CD4-positive, alpha-beta T cell (primary cell): ENCODE measurements at regions not wholly inside any gene's neighbourhood (a gene's known extent, or its start where the extent isn't known, plus 50 kb on each side); places are given as distances from the start of the nearest gene placed in this dataset.

Experiments used
- ATAC-seq: fragments of 200-7000 bp; cut with Tn5 transposase; one replicate; pipeline ENCODE4 v1.10.0; 2022; ENCODE audit warnings: mild to moderate bottlenecking; ENCODE audit not compliant: poor library complexity
- CTCF ChIA-PET: fragments of 350-600 bp; sonication (Branson Sonifier 250); formaldehyde crosslinking; loops from one replicate; lab custom pipeline; 2021; ENCODE audit warnings: antibody characterized with exemption, inconsistent platforms; lab: Charles Lee
- POLR2A ChIA-PET: fragments of 350-600 bp; sonication (Branson Sonifier 250); formaldehyde crosslinking; loops from one replicate; lab custom pipeline; 2021; ENCODE audit warnings: antibody characterized with exemption, inconsistent platforms; lab: Charles Lee
- DNase-seq, 14 experiments: peaks; one replicate each; pipeline ENCODE4 v3.0.0-alpha.2; 2013 to 2020; ENCODE audit warnings: mixed read lengths in 2 of 14
- H3K27ac ChIP-seq, 2 donors: one replicate each; pipeline versions ENCODE4 v1.5.1 to v1.7.0; 2013; ENCODE audit warnings: low read length in 2 of 2, low read depth in 1 of 2, mild to moderate bottlenecking in 1 of 2
- H3K27me3 ChIP-seq, 2 experiments: 1 replicate in 1 of 2; 2 replicates in 1 of 2; pipeline versions ENCODE4 v1.6.1 to v1.7.0; 2013; ENCODE audit warnings: low read length in 2 of 2, control low read depth in 1 of 2, mild to moderate bottlenecking in 1 of 2, moderate library complexity in 1 of 2; ENCODE audit not compliant: insufficient read depth in 2 of 2, control insufficient read depth in 1 of 2
- H3K36me3 ChIP-seq: one replicate; pipeline ENCODE4 v1.6.1; 2013; ENCODE audit warnings: low read length, control low read depth; ENCODE audit not compliant: insufficient read depth
- H3K4me1 ChIP-seq: one replicate; pipeline ENCODE4 v1.6.1; 2013; ENCODE audit warnings: low read length, control low read depth; ENCODE audit not compliant: insufficient read depth
- H3K4me3 ChIP-seq: one replicate; pipeline ENCODE4 v1.5.1; 2013; ENCODE audit warnings: mild to moderate bottlenecking, low read length, moderate library complexity
- H3K9me3 ChIP-seq, 2 experiments: 1 replicate in 1 of 2; 2 replicates in 1 of 2; pipeline versions ENCODE4 v1.6.1 to v1.7.0; 2013; ENCODE audit warnings: low read length in 2 of 2, mild to moderate bottlenecking in 2 of 2, control low read depth in 1 of 2, moderate library complexity in 1 of 2; ENCODE audit not compliant: control insufficient read depth in 1 of 2, insufficient read depth in 1 of 2
- H3K27ac Mint-ChIP-seq: one replicate; pipeline ENCODE4 v1.8.0; 2020; ENCODE audit warnings: mixed read lengths
- H3K27me3 Mint-ChIP-seq: one replicate; pipeline ENCODE4 v1.8.0; 2021; ENCODE audit warnings: mixed read lengths
- H3K36me3 Mint-ChIP-seq: one replicate; pipeline ENCODE4 v1.8.0; 2021; ENCODE audit warnings: low read depth, mixed read lengths
- H3K4me1 Mint-ChIP-seq: one replicate; pipeline ENCODE4 v1.8.0; 2021; ENCODE audit warnings: low read depth, mixed read lengths
- H3K4me3 Mint-ChIP-seq: one replicate; pipeline ENCODE4 v1.8.0; 2020; ENCODE audit warnings: mild to moderate bottlenecking, mixed read lengths
- H3K9me3 Mint-ChIP-seq: one replicate; pipeline ENCODE4 v1.8.0; 2020; ENCODE audit warnings: mixed read lengths
- intact Hi-C, 2 experiments: fragments of 100-400 bp; cut with DNase I in 1 of 2; cut with micrococcal nuclease in 1 of 2; formaldehyde crosslinking; loops; one replicate each; pipeline versions ENCODE4 v1.15.1 to v1.9.0; 2023 to 2025; cut with DNase I, micrococcal nuclease
- TF ChIP-seq, protein P1 (sequence below): fragments of 200-600 bp; IDR thresholded peaks from one replicate; pipeline ENCODE4 v1.8.0; 2022; ENCODE audit warnings: antibody characterized with exemption, mild to moderate bottlenecking

DNA sequence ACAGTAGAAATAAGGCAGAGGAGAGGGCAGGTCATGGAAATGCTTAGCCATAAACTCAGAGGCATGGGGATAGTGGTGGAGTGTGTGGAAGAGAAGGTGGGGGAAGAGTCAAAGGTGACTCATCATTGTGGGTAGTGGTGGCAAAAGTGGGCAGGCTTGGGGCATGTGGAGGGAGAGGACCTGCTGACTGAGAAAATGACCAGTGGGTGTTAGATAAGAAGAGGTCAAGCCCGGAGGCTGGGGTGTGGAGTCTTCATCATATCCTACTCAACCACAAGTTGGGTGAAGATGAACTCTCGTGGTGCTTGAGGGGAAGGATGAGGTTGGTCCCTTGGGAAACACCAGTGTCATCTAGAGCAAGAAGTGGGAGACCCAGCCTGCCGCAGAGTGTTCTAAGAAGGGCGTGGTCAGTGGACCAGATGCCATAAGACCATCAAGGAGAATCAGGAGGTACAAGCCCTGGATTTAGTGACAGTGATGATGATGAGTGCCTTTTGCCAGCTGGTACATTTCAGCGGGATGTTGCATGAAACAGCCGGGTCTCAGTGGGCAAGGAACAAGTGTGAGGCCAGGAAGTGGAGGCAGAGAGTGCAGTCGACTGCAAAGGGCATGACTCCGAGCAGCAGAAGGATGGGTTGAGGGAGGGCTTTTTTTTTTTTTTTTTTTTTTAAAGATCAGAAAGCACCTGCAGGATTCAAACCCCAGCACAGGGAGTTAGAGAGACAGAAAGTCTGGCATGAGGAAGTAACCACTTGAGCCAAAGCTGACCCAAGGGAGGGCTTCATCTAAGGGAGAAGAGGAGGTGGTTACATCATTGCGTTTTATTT lies 122.6 kb upstream of the SPRED2 start:
- ChIA-PET CTCF (no interaction called here), POLR2A (no interaction called here)
- no peaks in the 10 kb centered on the region for H3K36me3 ChIP-seq
- Mint-ChIP-seq H3K36me3 (no peaks in the 10 kb centered on the region), H3K4me1 (no peaks in the 10 kb centered on the region), H3K27ac (no peak overlapping the region), H3K27me3 (peaks cover 4% of the 10 kb centered on the region), H3K4me3 (no peak overlapping the region), H3K9me3 (no peaks in the 10 kb centered on the region)
- peak in 1 of 14 experiments; percentile 3 for DNase-seq
- H3K9me3 ChIP-seq, result no peaks in the 10 kb centered on the region
- H3K27ac ChIP-seq, result no peak overlapping the region
- no peak for ATAC-seq
- no peaks in the 10 kb centered on the region for H3K27me3 ChIP-seq
- TF ChIP-seq, protein P1, sequence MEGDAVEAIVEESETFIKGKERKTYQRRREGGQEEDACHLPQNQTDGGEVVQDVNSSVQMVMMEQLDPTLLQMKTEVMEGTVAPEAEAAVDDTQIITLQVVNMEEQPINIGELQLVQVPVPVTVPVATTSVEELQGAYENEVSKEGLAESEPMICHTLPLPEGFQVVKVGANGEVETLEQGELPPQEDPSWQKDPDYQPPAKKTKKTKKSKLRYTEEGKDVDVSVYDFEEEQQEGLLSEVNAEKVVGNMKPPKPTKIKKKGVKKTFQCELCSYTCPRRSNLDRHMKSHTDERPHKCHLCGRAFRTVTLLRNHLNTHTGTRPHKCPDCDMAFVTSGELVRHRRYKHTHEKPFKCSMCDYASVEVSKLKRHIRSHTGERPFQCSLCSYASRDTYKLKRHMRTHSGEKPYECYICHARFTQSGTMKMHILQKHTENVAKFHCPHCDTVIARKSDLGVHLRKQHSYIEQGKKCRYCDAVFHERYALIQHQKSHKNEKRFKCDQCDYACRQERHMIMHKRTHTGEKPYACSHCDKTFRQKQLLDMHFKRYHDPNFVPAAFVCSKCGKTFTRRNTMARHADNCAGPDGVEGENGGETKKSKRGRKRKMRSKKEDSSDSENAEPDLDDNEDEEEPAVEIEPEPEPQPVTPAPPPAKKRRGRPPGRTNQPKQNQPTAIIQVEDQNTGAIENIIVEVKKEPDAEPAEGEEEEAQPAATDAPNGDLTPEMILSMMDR, result no peak
- H3K4me1 ChIP-seq, result peaks cover 4% of the 10 kb centered on the region
- intact Hi-C loops, result loop anchor here in 1 of 2 experiments (2.0 to 5.0 kb wide), 2 partner anchors 173 to 290 kb away; no protein-coding TSS in a partner anchor
- no peak overlapping the region for H3K4me3 ChIP-seq

DNA sequence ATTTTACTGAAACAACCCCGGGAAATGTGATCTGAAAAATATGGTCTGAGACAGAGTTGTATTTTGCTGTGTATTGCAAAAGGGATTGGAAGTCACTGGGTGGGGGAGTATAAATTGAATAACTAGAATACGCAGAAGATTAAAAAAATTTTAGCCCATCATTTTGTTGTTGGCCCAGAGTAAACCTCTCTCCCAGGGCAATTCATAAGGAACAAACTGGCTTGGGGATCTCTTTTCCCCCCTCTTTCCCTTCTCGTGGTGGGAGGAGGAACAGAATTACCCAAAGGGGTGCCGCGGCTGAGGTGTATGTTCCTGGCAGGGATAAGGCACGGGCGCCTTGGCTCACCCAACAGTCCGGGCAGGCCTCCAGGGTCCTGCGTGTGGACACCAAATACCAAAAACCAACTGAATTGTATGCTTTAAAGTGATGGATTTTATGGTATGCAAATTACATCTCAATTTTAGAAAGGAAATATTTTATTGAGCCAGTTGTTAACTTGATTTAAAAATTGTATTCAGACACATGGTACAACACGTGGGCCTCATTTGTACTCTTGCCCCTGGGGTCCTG lies 121.2 kb upstream of the SPRED2 start:
- H3K27ac ChIP-seq, result no peak overlapping the region
- ChIA-PET CTCF (interaction anchor here (1.1 kb wide), 1 partner anchor 636 kb away, joined by 4 read pairs; no protein-coding TSS in a partner anchor), POLR2A (no interaction called here)
- peaks cover 4% of the 10 kb centered on the region for H3K4me1 ChIP-seq
- Mint-ChIP-seq H3K27ac (no peak overlapping the region), H3K27me3 (peaks cover 4% of the 10 kb centered on the region), H3K4me1 (no peaks in the 10 kb centered on the region), H3K9me3 (no peaks in the 10 kb centered on the region), H3K4me3 (no peak overlapping the region), H3K36me3 (no peaks in the 10 kb centered on the region)
- H3K9me3 ChIP-seq, result no peaks in the 10 kb centered on the region
- H3K27me3 ChIP-seq, result no peaks in the 10 kb centered on the region
- no peaks in the 10 kb centered on the region for H3K36me3 ChIP-seq
- DNase-seq, result no peak
- H3K4me3 ChIP-seq, result no peak overlapping the region
- ATAC-seq, result no peak
- TF ChIP-seq, protein P1, result no peak
- intact Hi-C loops, result loop anchor here (1.0 to 5.0 kb wide), 3 partner anchors 170 to 289 kb away; no protein-coding TSS in a partner anchor

DNA sequence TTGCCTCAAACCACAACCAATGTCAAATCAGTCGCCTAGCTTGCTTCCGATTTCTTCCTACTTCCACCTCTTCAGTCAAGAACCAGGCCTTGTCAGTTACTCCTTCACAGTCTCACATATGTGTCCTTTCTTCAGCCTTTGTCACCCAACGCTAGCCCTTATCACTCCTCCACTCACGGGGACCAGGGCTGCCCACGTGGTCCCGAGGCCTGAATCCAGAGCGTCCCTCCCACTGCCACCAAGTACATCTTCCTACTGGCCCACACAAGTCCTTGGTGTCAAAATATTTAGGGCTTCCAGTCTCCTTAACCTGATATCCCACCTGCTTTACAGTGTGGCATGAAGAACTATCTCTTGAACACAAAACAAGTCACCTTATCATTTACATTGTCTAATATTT lies 119.1 kb upstream of the SPRED2 start:
- Mint-ChIP-seq H3K4me1 (no peaks in the 10 kb centered on the region), H3K4me3 (no peak overlapping the region), H3K9me3 (no peaks in the 10 kb centered on the region), H3K36me3 (no peaks in the 10 kb centered on the region), H3K27ac (no peak overlapping the region), H3K27me3 (peaks cover 4% of the 10 kb centered on the region)
- TF ChIP-seq, protein P1, result no peak
- no peaks in the 10 kb centered on the region for H3K9me3 ChIP-seq
- no peaks in the 10 kb centered on the region for H3K36me3 ChIP-seq
- no peaks in the 10 kb centered on the region for H3K27me3 ChIP-seq
- CTCF ChIA-PET, result no interaction called here
- peaks cover 4% of the 10 kb centered on the region for H3K4me1 ChIP-seq
- H3K27ac ChIP-seq, result no peak overlapping the region
- no peak overlapping the region for H3K4me3 ChIP-seq
- ATAC-seq (no peak), DNase-seq (no peak)
- POLR2A ChIA-PET, result no interaction called here
- intact Hi-C loops, result loop anchor here in 1 of 2 experiments (5.0 kb wide), 1 partner anchor 169 kb away; no protein-coding TSS in a partner anchor
